ENCODE measurements at regions not wholly inside any gene's neighbourhood (a gene's known extent, or its start where the extent isn't known, plus 50 kb on each side); places are given as distances from the start of the nearest gene placed in this dataset.

GRCh38 chr4:11259837-11260236 lies 168.9 kb downstream of the HS3ST1 start:
- TF ChIP-seq CTCF (conservative IDR thresholded peaks at IDR 0.05; ENCODE audit: low read length) (no peak), EZH2phosphoT487 (IDR thresholded peaks at IDR 0.05; ENCODE audit: borderline replicate concordance) (no peak)

Measured in Loucy (cell line).